ENCODE measurements at regions not wholly inside any gene's neighbourhood (a gene's known extent, or its start where the extent isn't known, plus 50 kb on each side); places are given as distances from the start of the nearest gene placed in this dataset.

DNA sequence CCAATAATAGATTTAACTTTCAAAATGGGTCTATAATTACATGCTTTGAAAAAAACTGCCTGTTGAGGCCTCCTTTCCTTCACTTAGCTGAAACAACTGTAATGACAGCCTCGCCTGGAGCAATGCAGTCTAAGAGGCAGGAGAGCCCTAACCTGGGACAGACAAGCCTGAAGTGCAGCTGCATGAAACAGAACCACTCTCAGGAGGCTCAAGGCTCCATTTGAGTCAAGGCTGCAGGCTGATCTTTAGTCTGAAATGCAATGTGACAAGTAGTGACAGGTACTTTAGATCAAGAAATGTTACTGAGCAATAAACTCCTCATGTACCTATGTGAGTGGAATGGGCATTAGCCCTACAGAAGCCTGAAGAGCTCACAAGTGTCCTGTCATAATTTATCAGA, 414.0 kb upstream of the LUZP2 start:
- TF ChIP-seq CTCF (conservative IDR thresholded peaks at IDR 0.05 in 1 of 2, IDR thresholded peaks at IDR 0.05 in 1 of 2; ENCODE audit: low read depth in 1 of 2, low read length in 2 of 2): no peak
- no peak for TF ChIP-seq EZH2 (IDR thresholded peaks at IDR 0.05; ENCODE audit: low read length, missing control alignments)
